ENCODE measurements at regions not wholly inside any gene's neighbourhood (a gene's known extent, or its start where the extent isn't known, plus 50 kb on each side); places are given as distances from the start of the nearest gene placed in this dataset.

- intact Hi-C loops (cut with micrococcal nuclease) = no loop called here
These were observed 1806.8 kb downstream of the BRINP3 start for GRCh38 chr1:188670837-188671236.

GRCh38 chr1:188672153-188672552 lies 1805.5 kb downstream of the BRINP3 start:
- Histone ChIP-seq H3K36me3 (no peaks in the 10 kb centered on the region), H3K9me3 (replicated peaks) (peaks cover 14% of the 10 kb centered on the region), H3K4me3 (no peak overlapping the region), H3K27ac (replicated peaks) (no peak overlapping the region), H3K4me1 (no peaks in the 10 kb centered on the region), H3K27me3 (ENCODE audit: low read depth) (no peaks in the 10 kb centered on the region)
- no peak for TF ChIP-seq CTCF (IDR thresholded peaks at IDR 0.05; ENCODE audit: borderline replicate concordance)
- no peak for DNase-seq
- intact Hi-C loops (cut with micrococcal nuclease) = no loop called here

More at GRCh38 chr1:188670837-188671236, 1806.8 kb downstream of the BRINP3 start:
- no peaks in the 10 kb centered on the region for H3K27me3 ChIP-seq (ENCODE audit: low read depth)
- no peak for TF ChIP-seq CTCF (IDR thresholded peaks at IDR 0.05; ENCODE audit: borderline replicate concordance)
- no peak for DNase-seq
- H3K27ac ChIP-seq (replicated peaks) = no peak overlapping the region
- no peak overlapping the region for H3K4me3 ChIP-seq
- H3K4me1 ChIP-seq = no peaks in the 10 kb centered on the region
- H3K36me3 ChIP-seq = no peaks in the 10 kb centered on the region
- H3K9me3 ChIP-seq (replicated peaks) = peaks cover 18% of the 10 kb centered on the region

GRCh38 chr1:188689542-188689941 lies 1788.1 kb downstream of the BRINP3 start:
- intact Hi-C loops (cut with micrococcal nuclease) = no loop called here
- peaks cover 9% of the 10 kb centered on the region for H3K9me3 ChIP-seq (replicated peaks)
- no peaks in the 10 kb centered on the region for H3K4me1 ChIP-seq
- no peaks in the 10 kb centered on the region for H3K27me3 ChIP-seq (ENCODE audit: low read depth)
- no peak overlapping the region for H3K27ac ChIP-seq (replicated peaks)
- no peak for DNase-seq
- H3K4me3 ChIP-seq = no peak overlapping the region
- no peaks in the 10 kb centered on the region for H3K36me3 ChIP-seq
- TF ChIP-seq CTCF (IDR thresholded peaks at IDR 0.05; ENCODE audit: borderline replicate concordance) = no peak

GRCh38 chr1:188700116-188700515 lies 1777.5 kb downstream of the BRINP3 start:
- intact Hi-C loops (cut with micrococcal nuclease) = no loop called here
- DNase-seq = no peak
- Histone ChIP-seq H3K27me3 (ENCODE audit: low read depth) (no peaks in the 10 kb centered on the region), H3K4me3 (no peak overlapping the region), H3K4me1 (no peaks in the 10 kb centered on the region), H3K9me3 (replicated peaks) (peaks cover 42% of the 10 kb centered on the region), H3K27ac (replicated peaks) (no peak overlapping the region), H3K36me3 (no peaks in the 10 kb centered on the region)
- no peak for TF ChIP-seq CTCF (IDR thresholded peaks at IDR 0.05; ENCODE audit: borderline replicate concordance)

- H3K27me3 ChIP-seq (ENCODE audit: low read depth) = no peaks in the 10 kb centered on the region
- no peak overlapping the region for H3K4me3 ChIP-seq
- no peaks in the 10 kb centered on the region for H3K4me1 ChIP-seq
- no peak overlapping the region for H3K27ac ChIP-seq (replicated peaks)
- no peaks in the 10 kb centered on the region for H3K36me3 ChIP-seq
- TF ChIP-seq CTCF (IDR thresholded peaks at IDR 0.05; ENCODE audit: borderline replicate concordance) = no peak
- intact Hi-C loops (cut with micrococcal nuclease) = no loop called here
- no peak for DNase-seq
- H3K9me3 ChIP-seq (replicated peaks) = peaks cover 4% of the 10 kb centered on the region
These were observed 1770.9 kb downstream of the BRINP3 start for GRCh38 chr1:188706742-188707141.
